ENCODE measurements at regions not wholly inside any gene's neighbourhood (a gene's known extent, or its start where the extent isn't known, plus 50 kb on each side); places are given as distances from the start of the nearest gene placed in this dataset.

DNA sequence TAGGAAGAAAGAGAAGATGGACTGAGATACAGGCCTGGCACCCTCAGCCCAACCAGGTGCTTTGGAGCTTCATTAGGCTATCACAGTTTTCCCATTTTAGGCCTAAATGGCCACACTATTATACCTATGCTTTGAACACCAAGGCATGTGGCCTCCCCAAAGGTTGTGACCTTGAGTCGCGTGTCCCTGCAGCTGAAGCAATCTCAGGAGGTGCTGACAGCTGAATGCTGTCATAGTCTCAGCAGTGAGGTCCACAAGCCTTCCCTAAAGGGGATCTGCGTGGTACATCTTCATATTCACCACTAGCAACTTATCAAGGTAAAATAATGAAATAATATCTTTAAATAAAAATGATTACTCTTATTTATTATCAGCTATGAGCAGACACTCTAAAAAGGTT, 707.9 kb upstream of the NRSN1 start:
- FAIRE-seq = no peak
- Histone ChIP-seq H3K4me2 (ENCODE audit: low read depth, low read length) (no peak overlapping the region), H3K36me3 (replicated peaks in 1 of 2; ENCODE audit: control insufficient read depth in 1 of 2, insufficient read depth in 2 of 2, low read length in 2 of 2) (no peaks in the 10 kb centered on the region), H3K9ac (ENCODE audit: insufficient read depth, low read depth, low read length) (no peak overlapping the region), H4K20me1 (ENCODE audit: insufficient read depth, low read length) (no peaks in the 10 kb centered on the region), H2AFZ (ENCODE audit: low read length) (no peak overlapping the region), H3K27me3 (ENCODE audit: control insufficient read depth in 1 of 2, insufficient read depth in 2 of 2, low read length in 2 of 2) (no peaks in the 10 kb centered on the region), H3K4me3 (replicated peaks in 1 of 3; ENCODE audit: insufficient read depth in 1 of 3, low read depth in 2 of 3, low read length in 3 of 3) (no peak overlapping the region), H3K4me1 (ENCODE audit: insufficient read depth, low read length) (no peaks in the 10 kb centered on the region), H3K9me3 (ENCODE audit: low read length) (peaks cover 20% of the 10 kb centered on the region), H3K79me2 (ENCODE audit: insufficient read depth, low read length) (no peaks in the 10 kb centered on the region), H3K27ac (ENCODE audit: extremely low read length, insufficient read depth, low read length) (no peak overlapping the region)
- 7% methylated on average over 3 of the region's 3 CpGs for WGBS (ENCODE audit: low lambda C conversion rate)
- in situ Hi-C loops (cut with HindIII; ENCODE audit: extremely low pct_ligation_motif_present, low pct_unique_long_range_greater_than_20kb) = no loop called here
- no peak for ATAC-seq
- POLR2A ChIA-PET = no interaction called here
- DNase-seq (ENCODE audit: low spot score) = no peak
- BruUV-seq (replicated peaks) = no TSS peak
- intact Hi-C loops (cut with micrococcal nuclease; ENCODE audit: unreplicated experiment) = no loop called here
- CTCF ChIA-PET (ENCODE audit: low intra/inter-chr PET ratio, low total read pairs) = no interaction called here
- TF ChIP-seq RELA (CRISPR knock-in tag; IDR thresholded peaks at IDR 0.05) (no peak), ZC3H13 (CRISPR knock-in tag; IDR thresholded peaks at IDR 0.05) (no peak), ZNF383 (CRISPR knock-in tag; IDR thresholded peaks at IDR 0.05; ENCODE audit: borderline replicate concordance) (no peak), ZNF614 (CRISPR knock-in tag; IDR thresholded peaks at IDR 0.05; ENCODE audit: borderline replicate concordance) (no peak), SAFB2 (CRISPR knock-in tag; IDR thresholded peaks at IDR 0.05; ENCODE audit: borderline replicate concordance, low read depth) (no peak), REL (CRISPR knock-in tag; conservative IDR thresholded peaks at IDR 0.05) (no peak), RERE (CRISPR knock-in tag; IDR thresholded peaks at IDR 0.05; ENCODE audit: low read depth) (no peak)
- TF ChIP-seq, protein P1, sequence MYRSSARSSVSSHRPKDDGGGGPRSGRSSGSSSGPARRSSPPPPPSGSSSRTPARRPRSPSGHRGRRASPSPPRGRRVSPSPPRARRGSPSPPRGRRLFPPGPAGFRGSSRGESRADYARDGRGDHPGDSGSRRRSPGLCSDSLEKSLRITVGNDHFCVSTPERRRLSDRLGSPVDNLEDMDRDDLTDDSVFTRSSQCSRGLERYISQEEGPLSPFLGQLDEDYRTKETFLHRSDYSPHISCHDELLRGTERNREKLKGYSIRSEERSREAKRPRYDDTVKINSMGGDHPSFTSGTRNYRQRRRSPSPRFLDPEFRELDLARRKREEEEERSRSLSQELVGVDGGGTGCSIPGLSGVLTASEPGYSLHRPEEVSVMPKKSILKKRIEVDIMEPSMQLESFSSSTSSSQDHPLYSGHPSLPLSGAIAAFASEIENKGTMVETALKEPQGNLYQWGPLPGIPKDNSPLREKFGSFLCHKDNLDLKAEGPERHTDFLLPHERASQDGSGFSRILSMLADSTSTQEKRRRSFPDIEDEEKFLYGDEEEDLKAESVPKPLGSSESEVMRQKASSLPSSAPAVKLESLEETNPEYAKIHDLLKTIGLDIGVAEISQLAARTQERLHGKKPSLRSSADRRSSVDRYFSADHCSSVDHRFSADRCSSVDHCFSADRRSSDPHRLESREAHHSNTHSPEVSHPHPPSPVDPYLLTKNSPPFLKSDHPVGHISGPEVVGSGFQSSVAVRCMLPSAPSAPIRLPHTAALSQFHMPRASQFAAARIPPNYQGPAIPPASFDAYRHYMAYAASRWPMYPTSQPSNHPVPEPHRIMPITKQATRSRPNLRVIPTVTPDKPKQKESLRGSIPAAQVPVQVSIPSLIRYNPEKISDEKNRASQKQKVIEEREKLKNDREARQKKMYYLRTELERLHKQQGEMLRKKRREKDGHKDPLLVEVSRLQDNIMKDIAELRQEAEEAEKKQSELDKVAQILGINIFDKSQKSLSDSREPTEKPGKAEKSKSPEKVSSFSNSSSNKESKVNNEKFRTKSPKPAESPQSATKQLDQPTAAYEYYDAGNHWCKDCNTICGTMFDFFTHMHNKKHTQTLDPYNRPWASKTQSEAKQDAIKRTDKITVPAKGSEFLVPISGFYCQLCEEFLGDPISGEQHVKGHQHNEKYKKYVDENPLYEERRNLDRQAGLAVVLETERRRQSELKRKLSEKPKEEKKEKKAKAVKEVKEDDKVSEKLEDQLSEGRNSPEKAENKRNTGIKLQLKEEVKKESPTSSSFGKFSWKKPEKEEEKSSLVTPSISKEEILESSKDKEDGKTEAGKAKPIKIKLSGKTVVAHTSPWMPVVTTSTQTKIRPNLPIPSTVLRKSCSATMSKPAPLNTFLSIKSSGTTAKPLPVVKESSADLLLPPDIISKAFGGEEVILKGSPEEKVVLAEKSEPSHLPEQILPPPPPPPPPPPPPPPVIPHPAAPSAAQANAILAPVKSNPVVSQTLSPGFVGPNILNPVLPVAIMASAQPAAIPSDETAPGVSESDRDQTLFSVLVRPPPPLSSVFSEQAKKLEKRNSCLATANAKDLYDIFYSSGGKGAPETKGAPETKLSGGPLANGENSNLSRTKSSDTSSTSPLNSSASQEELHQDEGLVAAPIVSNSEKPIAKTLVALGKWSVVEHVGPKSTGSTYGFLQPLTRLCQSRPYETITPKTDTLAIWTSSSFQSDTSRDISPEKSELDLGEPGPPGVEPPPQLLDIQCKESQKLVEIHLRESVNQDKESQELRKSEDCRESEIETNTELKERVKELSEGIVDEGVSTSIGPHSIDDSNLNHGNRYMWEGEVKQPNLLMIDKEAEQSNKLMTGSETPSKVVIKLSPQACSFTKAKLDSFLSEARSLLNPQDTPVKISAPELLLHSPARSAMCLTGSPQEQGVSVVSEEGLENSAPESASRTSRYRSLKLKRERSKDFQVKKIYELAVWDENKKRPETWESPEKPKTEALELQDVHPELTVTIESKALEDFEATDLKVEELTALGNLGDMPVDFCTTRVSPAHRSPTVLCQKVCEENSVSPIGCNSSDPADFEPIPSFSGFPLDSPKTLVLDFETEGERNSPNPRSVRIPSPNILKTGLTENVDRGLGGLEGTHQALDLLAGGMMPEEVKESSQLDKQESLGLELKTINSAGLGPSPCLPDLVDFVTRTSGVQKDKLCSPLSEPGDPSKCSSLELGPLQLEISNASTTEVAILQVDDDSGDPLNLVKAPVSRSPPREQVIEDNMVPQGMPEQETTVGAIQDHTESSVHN (CRISPR knock-in tag; IDR thresholded peaks at IDR 0.05) = no peak
- TF ChIP-seq, protein P2, sequence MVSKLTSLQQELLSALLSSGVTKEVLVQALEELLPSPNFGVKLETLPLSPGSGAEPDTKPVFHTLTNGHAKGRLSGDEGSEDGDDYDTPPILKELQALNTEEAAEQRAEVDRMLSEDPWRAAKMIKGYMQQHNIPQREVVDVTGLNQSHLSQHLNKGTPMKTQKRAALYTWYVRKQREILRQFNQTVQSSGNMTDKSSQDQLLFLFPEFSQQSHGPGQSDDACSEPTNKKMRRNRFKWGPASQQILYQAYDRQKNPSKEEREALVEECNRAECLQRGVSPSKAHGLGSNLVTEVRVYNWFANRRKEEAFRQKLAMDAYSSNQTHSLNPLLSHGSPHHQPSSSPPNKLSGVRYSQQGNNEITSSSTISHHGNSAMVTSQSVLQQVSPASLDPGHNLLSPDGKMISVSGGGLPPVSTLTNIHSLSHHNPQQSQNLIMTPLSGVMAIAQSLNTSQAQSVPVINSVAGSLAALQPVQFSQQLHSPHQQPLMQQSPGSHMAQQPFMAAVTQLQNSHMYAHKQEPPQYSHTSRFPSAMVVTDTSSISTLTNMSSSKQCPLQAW (CRISPR knock-in tag; IDR thresholded peaks at IDR 0.05) = no peak

Measured in HepG2 (cell line).